Neuronal stem cell (in vitro differentiated cells): ENCODE measurements at regions not wholly inside any gene's neighbourhood (a gene's known extent, or its start where the extent isn't known, plus 50 kb on each side); places are given as distances from the start of the nearest gene placed in this dataset.

Experiments used
- DNase-seq: peaks from one replicate; pipeline ENCODE4 v3.0.0-alpha.2; 2013; ENCODE audit warnings: low spot score
- H2AFZ ChIP-seq: one replicate; pipeline ENCODE4 v1.6.1; 2013; ENCODE audit warnings: mild to moderate bottlenecking, low read length, inconsistent platforms
- H2AK5ac ChIP-seq: 2 replicates; pipeline ENCODE4 v1.6.1; 2013; ENCODE audit warnings: low read depth, mild to moderate bottlenecking, inconsistent platforms, low read length, moderate library complexity, mixed read lengths
- H2BK120ac ChIP-seq: 2 replicates; pipeline ENCODE4 v1.6.1; 2013; ENCODE audit warnings: low read depth, mild to moderate bottlenecking, inconsistent platforms, low read length, moderate library complexity, mixed read lengths
- H2BK12ac ChIP-seq: one replicate; pipeline ENCODE4 v1.6.1; 2013; ENCODE audit warnings: low read length, inconsistent platforms
- H2BK15ac ChIP-seq: 2 replicates; pipeline ENCODE4 v1.6.1; 2013; ENCODE audit warnings: mild to moderate bottlenecking, low read length, inconsistent platforms, mixed read lengths
- H2BK5ac ChIP-seq: one replicate; pipeline ENCODE4 v1.6.1; 2013; ENCODE audit warnings: inconsistent platforms, mild to moderate bottlenecking, low read length, moderate library complexity
- H3K14ac ChIP-seq: one replicate; pipeline ENCODE4 v1.6.1; 2013; ENCODE audit warnings: low read length, inconsistent platforms
- H3K18ac ChIP-seq: 2 replicates; pipeline ENCODE4 v1.6.1; 2013; ENCODE audit warnings: low read length, inconsistent platforms
- H3K23ac ChIP-seq: 2 replicates; pipeline ENCODE4 v1.6.1; 2013; ENCODE audit warnings: low read depth, mild to moderate bottlenecking, mixed read lengths, low read length, inconsistent platforms; ENCODE audit not compliant: poor library complexity
- H3K27ac ChIP-seq: replicated peaks from 3 replicates; pipeline ENCODE4 v1.5.1; 2013; ENCODE audit warnings: low read length, inconsistent platforms
- H3K27me3 ChIP-seq, 3 experiments: 2 replicates each; pipeline ENCODE4 v1.6.1; 2013; ENCODE audit warnings: low read length in 3 of 3, mild to moderate bottlenecking in 2 of 3, inconsistent platforms in 1 of 3, low read depth in 1 of 3, mixed read lengths in 1 of 3, moderate library complexity in 1 of 3; ENCODE audit not compliant: control insufficient read depth in 3 of 3, insufficient read depth in 3 of 3
- H3K36me3 ChIP-seq, 2 donors: replicated peaks in 1 of 2; 2 replicates each; pipeline ENCODE4 v1.6.1; 2013; ENCODE audit warnings: low read length in 2 of 2; ENCODE audit not compliant: control insufficient read depth in 2 of 2, insufficient read depth in 2 of 2
- H3K4ac ChIP-seq: 2 replicates; pipeline ENCODE4 v1.6.1; 2013; ENCODE audit warnings: inconsistent platforms, mild to moderate bottlenecking, low read length, moderate library complexity
- H3K4me1 ChIP-seq, 2 donors: 1 replicate in 1 of 2; 2 replicates in 1 of 2; pipeline ENCODE4 v1.6.1; 2013; ENCODE audit warnings: low read length in 2 of 2, low read depth in 1 of 2; ENCODE audit not compliant: control insufficient read depth in 2 of 2, insufficient read depth in 1 of 2
- H3K4me2 ChIP-seq: one replicate; pipeline ENCODE4 v1.6.1; 2013; ENCODE audit warnings: mild to moderate bottlenecking, low read length, inconsistent platforms; ENCODE audit not compliant: insufficient read depth, poor library complexity, severe bottlenecking
- H3K4me3 ChIP-seq, 2 donors: 2 replicates each; pipeline ENCODE4 v1.5.1; 2013; ENCODE audit warnings: low read length in 2 of 2, mild to moderate bottlenecking in 2 of 2, inconsistent platforms in 1 of 2, moderate library complexity in 1 of 2
- H3K79me1 ChIP-seq: one replicate; pipeline ENCODE4 v1.6.1; 2013; ENCODE audit warnings: low read depth, mild to moderate bottlenecking, inconsistent platforms, low read length, moderate library complexity
- H3K9ac ChIP-seq: one replicate; pipeline ENCODE4 v1.6.1; 2013; ENCODE audit warnings: mild to moderate bottlenecking, low read depth, low read length, inconsistent platforms; ENCODE audit not compliant: poor library complexity
- H3K9me3 ChIP-seq, 2 donors: replicated peaks in 1 of 2; 2 replicates each; pipeline versions ENCODE3 to v1.6.1; 2013; ENCODE audit warnings: low read length in 2 of 2, mild to moderate bottlenecking in 2 of 2, inconsistent platforms in 1 of 2, low read depth in 1 of 2, mixed read lengths in 1 of 2, moderate library complexity in 1 of 2; ENCODE audit not compliant: control insufficient read depth in 2 of 2, insufficient read depth in 1 of 2
- H4K8ac ChIP-seq: one replicate; pipeline ENCODE4 v1.6.1; 2013; ENCODE audit warnings: low read depth, mild to moderate bottlenecking, inconsistent platforms, low read length, moderate library complexity
- H4K91ac ChIP-seq: one replicate; pipeline ENCODE4 v1.6.1; 2013; ENCODE audit warnings: low read length, low read depth, mild to moderate bottlenecking, inconsistent platforms; ENCODE audit not compliant: poor library complexity
- WGBS, 2 donors: extraction: QIAGEN DNeasy Blood & Tissue Kit; methylation state at CpG; one replicate each; pipeline ENCODE4 v1.1.7; 2013; ENCODE audit warnings: missing lambda C conversion rate in 2 of 2, mixed read lengths in 1 of 2; ENCODE audit not compliant: insufficient read length in 2 of 2, insufficient replicate concordance in 1 of 2; ENCODE audit errors: extremely low coverage in 2 of 2; 5-methylcytosine and 5-hydroxymethylcytosine counted together

GRCh38 chr1:98078596-98078995, 157.8 kb upstream of the DPYD start:
- H3K9me3 ChIP-seq, result no peaks in the 10 kb centered on the region
- no peak overlapping the region for H3K4me3 ChIP-seq
- H3K4ac ChIP-seq, result no peak overlapping the region
- H3K36me3 ChIP-seq, result no peaks in the 10 kb centered on the region
- peaks cover 0 to 2% of the 10 kb centered on the region in 2 donors for H3K4me1 ChIP-seq
- H3K18ac ChIP-seq, result no peak overlapping the region
- H4K8ac ChIP-seq, result no peak overlapping the region
- H3K14ac ChIP-seq, result no peak overlapping the region
- no peak overlapping the region for H3K23ac ChIP-seq
- WGBS, 2 donors, result no CpG with 5 or more reads among the region's 2 CpGs
- H2BK5ac ChIP-seq, result no peak overlapping the region
- DNase-seq, result no peak
- no peak overlapping the region for H2BK12ac ChIP-seq
- H2BK120ac ChIP-seq, result no peak overlapping the region
- no peak overlapping the region for H3K27ac ChIP-seq
- H2AK5ac ChIP-seq, result no peak overlapping the region
- H3K9ac ChIP-seq, result no peak overlapping the region
- no peak overlapping the region for H2BK15ac ChIP-seq
- H2AFZ ChIP-seq, result no peak overlapping the region
- no peak overlapping the region for H4K91ac ChIP-seq
- no peak overlapping the region for H3K4me2 ChIP-seq
- H3K27me3 ChIP-seq, result no peaks in the 10 kb centered on the region
- no peaks in the 10 kb centered on the region for H3K79me1 ChIP-seq

- Histone ChIP-seq H3K4ac (no peak overlapping the region), H3K4me1 (peaks cover 0 to 2% of the 10 kb centered on the region in 2 donors), H2AFZ (no peak overlapping the region), H3K9ac (no peak overlapping the region), H2BK12ac (no peak overlapping the region), H3K27me3 (no peaks in the 10 kb centered on the region), H3K4me2 (no peak overlapping the region), H3K36me3 (no peaks in the 10 kb centered on the region), H3K23ac (no peak overlapping the region), H3K9me3 (no peaks in the 10 kb centered on the region), H3K18ac (no peak overlapping the region), H3K27ac (no peak overlapping the region), H4K91ac (no peak overlapping the region), H2BK5ac (no peak overlapping the region), H3K79me1 (no peaks in the 10 kb centered on the region), H4K8ac (no peak overlapping the region), H2BK15ac (no peak overlapping the region), H3K14ac (no peak overlapping the region), H3K4me3 (no peak overlapping the region), H2AK5ac (no peak overlapping the region), H2BK120ac (no peak overlapping the region)
- no peak for DNase-seq
- no CpG with 5 or more reads among the region's 2 CpGs for WGBS, 2 donors
Measured at GRCh38 chr1:98077691-98078090, 156.9 kb upstream of the DPYD start.

DNA sequence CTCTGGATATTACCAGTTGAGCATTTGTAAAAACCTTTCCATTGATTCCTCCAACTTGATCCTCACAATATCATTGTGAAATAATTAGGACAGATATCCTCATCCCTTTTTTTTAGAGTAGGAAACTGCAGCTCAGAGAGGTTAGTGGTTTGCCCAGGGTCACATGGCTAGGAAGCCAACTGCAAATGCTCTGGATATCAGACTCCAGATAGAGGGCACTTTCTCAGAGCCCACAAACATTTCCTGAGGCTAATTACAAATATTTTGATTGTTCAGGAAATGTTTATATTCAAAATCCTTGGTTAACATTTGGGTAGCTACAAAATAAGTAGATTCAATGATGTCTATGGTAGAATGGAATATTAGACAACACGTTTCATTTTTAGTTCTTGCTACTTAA, 154.8 kb upstream of the DPYD start:
- no peaks in the 10 kb centered on the region for H3K36me3 ChIP-seq
- H2BK5ac ChIP-seq, result no peak overlapping the region
- no peak overlapping the region for H3K4ac ChIP-seq
- no peaks in the 10 kb centered on the region for H3K79me1 ChIP-seq
- H3K23ac ChIP-seq, result no peak overlapping the region
- H3K27ac ChIP-seq, result no peak overlapping the region
- DNase-seq, result no peak
- H2AK5ac ChIP-seq, result no peak overlapping the region
- no peak overlapping the region for H3K9ac ChIP-seq
- no peak overlapping the region for H3K4me3 ChIP-seq
- H3K4me2 ChIP-seq, result no peak overlapping the region
- no peak overlapping the region for H4K91ac ChIP-seq
- peaks cover 0 to 2% of the 10 kb centered on the region in 2 donors for H3K4me1 ChIP-seq
- no peak overlapping the region for H2BK120ac ChIP-seq
- no peak overlapping the region for H3K18ac ChIP-seq
- no peak overlapping the region for H2BK12ac ChIP-seq
- no peak overlapping the region for H4K8ac ChIP-seq
- H3K14ac ChIP-seq, result no peak overlapping the region
- H3K27me3 ChIP-seq, result no peaks in the 10 kb centered on the region
- H2BK15ac ChIP-seq, result no peak overlapping the region
- WGBS, 2 donors, result no CpG with 5 or more reads among the region's 1 CpG
- H3K9me3 ChIP-seq, result no peaks in the 10 kb centered on the region
- H2AFZ ChIP-seq, result no peak overlapping the region

- no peak overlapping the region for H3K18ac ChIP-seq
- no peak overlapping the region for H4K8ac ChIP-seq
- H4K91ac ChIP-seq, result no peak overlapping the region
- no peak overlapping the region for H3K9ac ChIP-seq
- H3K27ac ChIP-seq, result no peak overlapping the region
- H3K79me1 ChIP-seq, result no peaks in the 10 kb centered on the region
- H3K27me3 ChIP-seq, result no peaks in the 10 kb centered on the region
- H3K14ac ChIP-seq, result no peak overlapping the region
- no peak overlapping the region for H2AFZ ChIP-seq
- no peak overlapping the region for H2BK120ac ChIP-seq
- no peak for DNase-seq
- peaks cover 0 to 2% of the 10 kb centered on the region in 2 donors for H3K4me1 ChIP-seq
- WGBS, 2 donors, result no CpG with 5 or more reads among the region's 3 CpGs
- H3K4ac ChIP-seq, result no peak overlapping the region
- no peak overlapping the region for H2AK5ac ChIP-seq
- H3K23ac ChIP-seq, result no peak overlapping the region
- H3K4me2 ChIP-seq, result no peak overlapping the region
- no peak overlapping the region for H2BK12ac ChIP-seq
- H2BK15ac ChIP-seq, result no peak overlapping the region
- H3K36me3 ChIP-seq, result no peaks in the 10 kb centered on the region
- no peaks in the 10 kb centered on the region for H3K9me3 ChIP-seq
- no peak overlapping the region for H2BK5ac ChIP-seq
- H3K4me3 ChIP-seq, result no peak overlapping the region
Measured at GRCh38 chr1:98073823-98074222, 153.0 kb upstream of the DPYD start.
